H1 (cell line): ENCODE measurements at regions not wholly inside any gene's neighbourhood (a gene's known extent, or its start where the extent isn't known, plus 50 kb on each side); places are given as distances from the start of the nearest gene placed in this dataset.
A peak's percentile ranks its signal among the peaks of the same experiment; 100 is the strongest.

Experiments
- CTCF ChIA-PET: fragments of 300-600 bp; sonication (Branson Sonifier 250); formaldehyde crosslinking; loops from one replicate; lab custom pipeline; 2021; ENCODE audit not compliant: partially characterized antibody; lab: Charles Lee
- POLR2A ChIA-PET: fragments of 300-600 bp; sonication (Branson Sonifier 250); formaldehyde crosslinking; loops from one replicate; lab custom pipeline; 2021; ENCODE audit warnings: inconsistent platforms; ENCODE audit not compliant: partially characterized antibody; lab: Charles Lee
- DNase-seq, 2 experiments: peaks; one replicate each; pipeline versions ENCODE4 v3.0.0 to v3.0.0-alpha.2; 2010 to 2022; ENCODE audit warnings: low spot score in 2 of 2, low read depth in 1 of 2, mixed read lengths in 1 of 2
- FAIRE-seq: peaks from 2 replicates; lab custom pipeline; 2011; peaks lifted over from hg19 to GRCh38; lab: Jason Lieb, UNC
- H2AFZ ChIP-seq: 2 replicates; pipeline ENCODE4 v1.8.1; 2012; ENCODE audit warnings: low read length, inconsistent platforms
- H2AK5ac ChIP-seq: 2 replicates; pipeline ENCODE4 v1.6.1; 2013; ENCODE audit warnings: low read depth, low read length
- H2BK120ac ChIP-seq: replicated peaks from 2 replicates; pipeline ENCODE3; 2013; ENCODE audit warnings: low read depth, low read length, inconsistent platforms
- H2BK12ac ChIP-seq: 2 replicates; pipeline ENCODE4 v1.6.1; 2013; ENCODE audit warnings: low read depth, low read length
- H2BK15ac ChIP-seq: 2 replicates; pipeline ENCODE4 v1.6.1; 2013; ENCODE audit warnings: low read length
- H2BK20ac ChIP-seq: 2 replicates; pipeline ENCODE4 v1.6.1; 2013; ENCODE audit warnings: low read length
- H2BK5ac ChIP-seq: 2 replicates; pipeline ENCODE4 v1.6.1; 2013; ENCODE audit warnings: low read depth, low read length
- H3K14ac ChIP-seq: 2 replicates; pipeline ENCODE4 v1.6.1; 2013; ENCODE audit warnings: inconsistent platforms; ENCODE audit not compliant: insufficient read length
- H3K18ac ChIP-seq: 2 replicates; pipeline ENCODE4 v1.6.1; 2013; ENCODE audit warnings: low read length; ENCODE audit errors: extremely low read depth
- H3K23ac ChIP-seq: 2 replicates; pipeline ENCODE4 v1.6.1; 2013; ENCODE audit warnings: inconsistent platforms; ENCODE audit not compliant: insufficient read length
- H3K23me2 ChIP-seq: 2 replicates; pipeline ENCODE4 v1.6.1; 2013; ENCODE audit warnings: low read depth, low read length
- H3K27ac ChIP-seq: 2 replicates; pipeline ENCODE4 v1.6.1; 2011; ENCODE audit warnings: low read depth, low read length, inconsistent platforms
- H3K27me3 ChIP-seq, 4 experiments: replicated peaks in 1 of 4; 1 replicate in 1 of 4; 2 replicates in 3 of 4; pipeline versions ENCODE4 v1.6.1 to v1.8.1; 2011 to 2013; ENCODE audit warnings: low read length in 3 of 4, mild to moderate bottlenecking in 3 of 4, inconsistent platforms in 2 of 4, mixed read lengths in 2 of 4, moderate library complexity in 1 of 4; ENCODE audit not compliant: control insufficient read depth in 3 of 4, insufficient read depth in 3 of 4; ENCODE audit errors: extremely low read depth in 1 of 4
- H3K36me3 ChIP-seq, 4 experiments: 2 replicates each; pipeline versions ENCODE4 v1.6.1 to v1.8.1; 2011 to 2013; ENCODE audit warnings: mild to moderate bottlenecking in 4 of 4, low read length in 3 of 4, moderate library complexity in 2 of 4, control low read depth in 1 of 4, inconsistent platforms in 1 of 4; ENCODE audit not compliant: insufficient read depth in 4 of 4, control insufficient read depth in 2 of 4
- H3K4ac ChIP-seq: replicated peaks from 2 replicates; pipeline ENCODE3; 2013; ENCODE audit warnings: low read length, low read depth, mixed read lengths, inconsistent platforms; ENCODE audit not compliant: insufficient read length
- H3K4me1 ChIP-seq, 4 experiments: replicated peaks in 1 of 4; 1 replicate in 1 of 4; 2 replicates in 3 of 4; pipeline versions ENCODE4 v1.6.1 to v1.8.1; 2011 to 2013; ENCODE audit warnings: low read length in 3 of 4, inconsistent platforms in 2 of 4, mixed read lengths in 1 of 4; ENCODE audit not compliant: insufficient read depth in 4 of 4, control insufficient read depth in 3 of 4
- H3K4me2 ChIP-seq, 2 experiments: 2 replicates each; pipeline versions ENCODE4 v1.6.1 to v1.8.1; 2011 to 2013; ENCODE audit warnings: low read depth in 2 of 2, low read length in 2 of 2, control low read depth in 1 of 2, inconsistent platforms in 1 of 2, mild to moderate bottlenecking in 1 of 2; ENCODE audit not compliant: insufficient read depth in 1 of 2
- H3K4me3 ChIP-seq, 4 experiments: fragments of 200-600, 300-600 bp in 1 of 4; sonication (generic), shearing (Covaris generic), sonication (Bioruptor Twin) in 1 of 4; 2 replicates each; pipeline versions ENCODE4 v1.5.1 to v1.8.1; 2011 to 2016; ENCODE audit warnings: low read length in 4 of 4, low read depth in 3 of 4, control low read depth in 2 of 4, inconsistent platforms in 2 of 4, mild to moderate bottlenecking in 2 of 4, mixed read lengths in 1 of 4, moderate library complexity in 1 of 4; ENCODE audit not compliant: insufficient read depth in 2 of 4; ENCODE audit errors: extremely low read depth in 1 of 4
- H3K56ac ChIP-seq: replicated peaks from 2 replicates; pipeline ENCODE3; 2013; ENCODE audit warnings: low read depth, mild to moderate bottlenecking, mixed read lengths, low read length, inconsistent platforms; ENCODE audit not compliant: insufficient read length
- H3K79me1 ChIP-seq: 2 replicates; pipeline ENCODE4 v1.6.1; 2013; ENCODE audit warnings: low read depth, low read length, control low read depth
- H3K79me2 ChIP-seq, 2 experiments: 2 replicates each; pipeline versions ENCODE4 v1.6.1 to v1.8.1; 2012 to 2013; ENCODE audit warnings: low read length in 2 of 2, mild to moderate bottlenecking in 2 of 2, inconsistent platforms in 1 of 2; ENCODE audit not compliant: insufficient read depth in 2 of 2, control insufficient read depth in 1 of 2
- H3K9ac ChIP-seq, 4 experiments: replicated peaks in 1 of 4; 1 replicate in 1 of 4; 2 replicates in 3 of 4; pipeline versions ENCODE4 v1.6.1 to v1.8.1; 2011 to 2013; ENCODE audit warnings: low read depth in 3 of 4, low read length in 3 of 4, control low read depth in 2 of 4, mild to moderate bottlenecking in 2 of 4, moderate library complexity in 2 of 4, inconsistent platforms in 1 of 4; ENCODE audit errors: extremely low read depth in 1 of 4
- H3K9me3 ChIP-seq, 2 experiments: 2 replicates each; pipeline versions ENCODE4 v1.6.1 to v1.8.1; 2012 to 2013; ENCODE audit warnings: mild to moderate bottlenecking in 2 of 2, moderate library complexity in 2 of 2, control low read depth in 1 of 2, inconsistent platforms in 1 of 2, low read depth in 1 of 2, low read length in 1 of 2, mixed read lengths in 1 of 2; ENCODE audit not compliant: insufficient read depth in 2 of 2
- H4K20me1 ChIP-seq, 2 experiments: replicated peaks in 1 of 2; 2 replicates each; pipeline versions ENCODE3 to v1.8.1; 2011 to 2013; ENCODE audit warnings: inconsistent platforms in 2 of 2, low read length in 2 of 2, mild to moderate bottlenecking in 1 of 2; ENCODE audit not compliant: insufficient read depth in 2 of 2, control insufficient read depth in 1 of 2
- H4K5ac ChIP-seq: 2 replicates; pipeline ENCODE4 v1.6.1; 2013; ENCODE audit warnings: low read length, low read depth, mixed read lengths, inconsistent platforms; ENCODE audit not compliant: insufficient read length
- H4K8ac ChIP-seq: 2 replicates; pipeline ENCODE4 v1.8.0; 2013; ENCODE audit warnings: mild to moderate bottlenecking, moderate library complexity, low read length, inconsistent platforms; ENCODE audit not compliant: insufficient read depth; ENCODE audit errors: extremely low read depth
- H4K91ac ChIP-seq: replicated peaks from 2 replicates; pipeline ENCODE3; 2013; ENCODE audit warnings: low read length, mixed read lengths, inconsistent platforms; ENCODE audit not compliant: insufficient read length
- CBX8 ChIP-seq: fragments of 300-800, 300-1000 bp; sonication (generic); IDR thresholded peaks from 2 replicates; pipeline ENCODE4 v1.7.1; 2016; ENCODE audit warnings: low read depth, low read length, borderline replicate concordance
- HDAC6 ChIP-seq: IDR thresholded peaks from one replicate; pipeline ENCODE4 v1.7.1; 2012; ENCODE audit warnings: low read depth, mild to moderate bottlenecking, inconsistent platforms, low read length, moderate library complexity
- WGBS, 2 experiments: shearing (Covaris generic) in 1 of 2; methylation state at CpG; one replicate each; pipeline versions ENCODE4 v1.1.6 to v1.1.7; 2013 to 2015; ENCODE audit warnings: low lambda C conversion rate in 2 of 2, mixed read lengths in 2 of 2, inconsistent platforms in 1 of 2, low coverage in 1 of 2, missing lambda C conversion rate in 1 of 2; ENCODE audit not compliant: insufficient replicate concordance in 2 of 2, insufficient coverage in 1 of 2, insufficient read length in 1 of 2; ENCODE audit errors: extremely low coverage in 1 of 2, missing lambda C conversion rate in 1 of 2; 5-methylcytosine and 5-hydroxymethylcytosine counted together

DNA sequence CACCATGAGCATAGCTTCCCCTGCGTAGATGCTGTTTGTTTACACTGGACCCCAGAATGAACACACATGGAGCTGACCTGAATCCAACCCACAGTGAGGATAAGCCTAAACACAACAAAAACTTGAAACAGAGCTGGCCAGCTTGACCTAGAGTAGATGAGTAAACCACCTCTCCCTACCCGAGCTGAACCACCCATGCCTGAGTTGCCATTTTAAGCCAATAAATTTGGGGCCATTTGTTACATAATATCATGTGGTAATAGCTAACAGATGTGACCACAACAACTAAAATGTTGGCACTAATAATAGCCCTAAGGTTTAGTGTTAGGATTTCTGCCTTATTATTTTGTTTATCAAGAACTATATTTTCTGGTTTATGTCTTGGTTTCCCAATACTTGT is 103.2 kb upstream of the GRIK2 start:
- Histone ChIP-seq H3K23ac (no peak overlapping the region), H3K9ac (no peak overlapping the region), H3K79me2 (no peaks in the 10 kb centered on the region), H2AFZ (peak overlapping the region; percentile 21; the same call in 1 of the 2 replicates), H3K14ac (no peak overlapping the region), H3K4ac (no peak overlapping the region), H4K20me1 (no peaks in the 10 kb centered on the region), H3K9me3 (peaks cover 8% of the 10 kb centered on the region in 2 experiments; a peak in 3 of 4 replicates), H2BK12ac (no peak overlapping the region), H3K56ac (no peak overlapping the region), H3K27me3 (no peaks in the 10 kb centered on the region), H3K27ac (no peak overlapping the region), H4K8ac (no peak overlapping the region), H2BK120ac (no peak overlapping the region), H2BK5ac (no peak overlapping the region), H2AK5ac (no peak overlapping the region), H3K18ac (no peak overlapping the region), H3K36me3 (no peaks in the 10 kb centered on the region), H3K4me2 (no peak overlapping the region), H3K23me2 (no peaks in the 10 kb centered on the region), H3K4me3 (no peak overlapping the region), H4K91ac (no peak overlapping the region), H2BK20ac (no peak overlapping the region), H3K79me1 (no peaks in the 10 kb centered on the region), H4K5ac (no peak overlapping the region), H3K4me1 (no peaks in the 10 kb centered on the region), H2BK15ac (no peak overlapping the region)
- FAIRE-seq (no peak), DNase-seq (no peak)
- ChIA-PET POLR2A (no interaction called here), CTCF (no interaction called here)
- 81% methylated on average over 2 of the region's 2 CpGs; no CpG with 5 or more reads in 1 of the 2 experiments for WGBS, 2 experiments
- TF ChIP-seq HDAC6: no peak
- no peak for TF ChIP-seq CBX8
